HFFc6 (cell line): ENCODE measurements at regions not wholly inside any gene's neighbourhood (a gene's known extent, or its start where the extent isn't known, plus 50 kb on each side); places are given as distances from the start of the nearest gene placed in this dataset.
A peak's percentile ranks its signal among the peaks of the same experiment; 100 is the strongest.

Experiments used
- DNase-seq: peaks from one replicate; pipeline ENCODE4 v3.0.0-alpha.2; 2018
- H3K27ac Mint-ChIP-seq: 2 replicates; pipeline ENCODE4 v1.8.0; 2020; ENCODE audit warnings: mild to moderate bottlenecking, mixed read lengths
- H3K27me3 Mint-ChIP-seq: 2 replicates; pipeline ENCODE4 v1.8.0; 2021; ENCODE audit warnings: mild to moderate bottlenecking, moderate library complexity, mixed read lengths; ENCODE audit not compliant: insufficient read depth
- H3K36me3 Mint-ChIP-seq: 2 replicates; pipeline ENCODE4 v1.8.0; 2021; ENCODE audit warnings: low read depth, mixed read lengths
- H3K4me1 Mint-ChIP-seq: 2 replicates; pipeline ENCODE4 v1.8.0; 2020; ENCODE audit warnings: low read depth, mixed read lengths
- H3K4me3 Mint-ChIP-seq: 2 replicates; pipeline ENCODE4 v1.8.0; 2020; ENCODE audit warnings: mild to moderate bottlenecking, moderate library complexity, mixed read lengths
- H3K9me3 Mint-ChIP-seq: 2 replicates; pipeline ENCODE4 v1.8.0; 2020; ENCODE audit warnings: mild to moderate bottlenecking, mixed read lengths
- TF ChIP-seq, protein P1 (sequence below): fragments of 200-600 bp; sonication (generic); IDR thresholded peaks from 2 replicates; pipeline ENCODE4 v1.5.0; 2021; ENCODE audit warnings: antibody characterized with exemption, mild to moderate bottlenecking

DNA sequence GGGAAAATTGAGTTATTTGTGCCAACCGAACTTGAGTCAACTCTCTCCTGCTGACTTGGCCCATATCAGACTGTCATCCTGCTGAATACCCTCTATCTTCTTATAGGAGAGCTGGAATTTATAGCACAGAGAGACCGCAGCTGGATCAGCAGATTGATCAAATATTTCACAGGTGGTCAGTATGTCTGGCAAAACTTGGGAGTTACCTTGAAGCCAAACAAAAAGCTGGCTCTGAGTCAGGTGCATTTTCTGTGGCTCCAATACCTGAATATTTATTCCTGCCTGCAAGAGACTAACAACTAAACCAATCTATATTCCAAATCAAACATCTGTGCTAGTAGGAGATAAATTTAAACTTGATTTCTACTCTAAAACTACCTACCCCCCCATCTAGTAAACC lies 752.1 kb upstream of the ALCAM start:
- H3K4me1 Mint-ChIP-seq: no peaks in the 10 kb centered on the region

DNA sequence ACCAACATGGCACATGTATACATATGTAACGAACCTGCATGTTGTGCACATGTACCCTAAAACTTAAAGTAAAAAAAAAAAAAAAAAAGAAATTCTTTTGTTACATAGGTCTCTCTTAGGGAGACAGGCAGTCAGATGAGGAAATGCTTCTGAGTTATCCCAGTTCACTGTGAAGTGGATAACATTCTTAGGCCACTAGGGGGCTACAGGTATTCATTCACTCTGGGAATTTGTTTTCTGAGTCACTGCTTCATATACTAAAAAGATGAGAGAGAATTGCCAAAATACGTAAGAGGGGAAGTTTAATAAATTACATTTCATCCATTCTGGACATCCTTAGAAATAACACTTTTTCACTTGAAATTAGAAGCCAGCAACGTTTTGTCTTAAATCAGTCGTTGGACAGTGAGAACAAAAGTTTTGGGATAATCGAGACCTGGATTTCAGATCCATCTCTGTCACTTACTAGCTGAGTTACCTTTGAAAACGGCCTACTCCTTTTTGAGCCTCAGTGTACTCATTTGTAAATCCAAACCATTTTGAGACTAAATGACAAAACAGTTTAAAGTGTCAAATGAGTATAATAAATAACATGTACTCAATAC lies 738.4 kb upstream of the ALCAM start:
- Mint-ChIP-seq H3K27ac (peak overlapping the region; percentile 67), H3K36me3 (peaks cover 25% of the 10 kb centered on the region), H3K4me1 (peaks cover 39% of the 10 kb centered on the region), H3K27me3 (no peaks in the 10 kb centered on the region; the same call in 1 of the 2 replicates), H3K4me3 (peak overlapping the region; percentile 25), H3K9me3 (peaks cover 20% of the 10 kb centered on the region)
- TF ChIP-seq, protein P1, sequence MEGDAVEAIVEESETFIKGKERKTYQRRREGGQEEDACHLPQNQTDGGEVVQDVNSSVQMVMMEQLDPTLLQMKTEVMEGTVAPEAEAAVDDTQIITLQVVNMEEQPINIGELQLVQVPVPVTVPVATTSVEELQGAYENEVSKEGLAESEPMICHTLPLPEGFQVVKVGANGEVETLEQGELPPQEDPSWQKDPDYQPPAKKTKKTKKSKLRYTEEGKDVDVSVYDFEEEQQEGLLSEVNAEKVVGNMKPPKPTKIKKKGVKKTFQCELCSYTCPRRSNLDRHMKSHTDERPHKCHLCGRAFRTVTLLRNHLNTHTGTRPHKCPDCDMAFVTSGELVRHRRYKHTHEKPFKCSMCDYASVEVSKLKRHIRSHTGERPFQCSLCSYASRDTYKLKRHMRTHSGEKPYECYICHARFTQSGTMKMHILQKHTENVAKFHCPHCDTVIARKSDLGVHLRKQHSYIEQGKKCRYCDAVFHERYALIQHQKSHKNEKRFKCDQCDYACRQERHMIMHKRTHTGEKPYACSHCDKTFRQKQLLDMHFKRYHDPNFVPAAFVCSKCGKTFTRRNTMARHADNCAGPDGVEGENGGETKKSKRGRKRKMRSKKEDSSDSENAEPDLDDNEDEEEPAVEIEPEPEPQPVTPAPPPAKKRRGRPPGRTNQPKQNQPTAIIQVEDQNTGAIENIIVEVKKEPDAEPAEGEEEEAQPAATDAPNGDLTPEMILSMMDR: peak; percentile 92
- peak; percentile 73 for DNase-seq

More for the DNA sequence above, 752.1 kb upstream of the ALCAM start:
- Mint-ChIP-seq H3K27me3 (no peaks in the 10 kb centered on the region; the same call in 1 of the 2 replicates), H3K9me3 (no peaks in the 10 kb centered on the region), H3K4me3 (no peak overlapping the region), H3K36me3 (no peaks in the 10 kb centered on the region), H3K27ac (no peak overlapping the region)
- DNase-seq: no peak
- TF ChIP-seq, protein P1: no peak

GRCh38 chr3:104629038-104629437 lies 737.7 kb upstream of the ALCAM start:
- peak overlapping the region; percentile 67 for H3K27ac Mint-ChIP-seq
- TF ChIP-seq, protein P1: no peak
- H3K9me3 Mint-ChIP-seq: peaks cover 20% of the 10 kb centered on the region
- H3K4me3 Mint-ChIP-seq: peak overlapping the region; percentile 25; the same call in 1 of the 2 replicates
- H3K36me3 Mint-ChIP-seq: peaks cover 25% of the 10 kb centered on the region
- peak; percentile 75 for DNase-seq
- H3K4me1 Mint-ChIP-seq: peaks cover 44% of the 10 kb centered on the region
- no peaks in the 10 kb centered on the region for H3K27me3 Mint-ChIP-seq

GRCh38 chr3:104631254-104631653 lies 735.5 kb upstream of the ALCAM start:
- Mint-ChIP-seq H3K4me3 (no peak overlapping the region), H3K36me3 (peaks cover 25% of the 10 kb centered on the region), H3K4me1 (peaks cover 44% of the 10 kb centered on the region), H3K27ac (no peak overlapping the region), H3K27me3 (no peaks in the 10 kb centered on the region), H3K9me3 (peaks cover 20% of the 10 kb centered on the region)
- TF ChIP-seq, protein P1: no peak
- no peak for DNase-seq

- H3K27ac Mint-ChIP-seq: no peak overlapping the region
Measured at GRCh38 chr3:104632521-104632920, 734.2 kb upstream of the ALCAM start.

More at GRCh38 chr3:104632521-104632920, 734.2 kb upstream of the ALCAM start:
- Mint-ChIP-seq H3K4me3 (no peak overlapping the region), H3K4me1 (peaks cover 44% of the 10 kb centered on the region), H3K36me3 (peaks cover 25% of the 10 kb centered on the region), H3K27me3 (no peaks in the 10 kb centered on the region), H3K9me3 (peaks cover 20% of the 10 kb centered on the region)
- no peak for DNase-seq
- TF ChIP-seq, protein P1: no peak
